ENCODE measurements at regions not wholly inside any gene's neighbourhood (a gene's known extent, or its start where the extent isn't known, plus 50 kb on each side); places are given as distances from the start of the nearest gene placed in this dataset.

DNA sequence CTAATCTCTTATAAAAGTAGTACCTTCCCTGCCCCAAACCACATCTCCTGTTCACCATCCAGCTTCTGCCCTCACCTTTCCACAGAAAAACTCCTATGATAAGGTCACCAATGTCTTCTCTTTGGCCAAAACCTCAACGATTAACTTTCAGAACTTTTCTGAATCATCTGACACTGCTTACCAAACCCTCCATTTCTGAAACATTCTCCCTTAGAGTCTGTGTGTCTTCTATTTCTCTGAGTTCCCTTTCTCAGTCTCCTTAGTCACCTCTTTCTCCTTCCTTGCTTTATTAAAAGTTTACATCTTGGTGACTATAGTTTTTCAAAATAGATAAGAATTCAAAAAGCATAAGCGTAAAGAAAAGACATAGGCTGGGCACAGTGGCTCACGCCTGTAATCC is 51.3 kb upstream of the SP3 start:
- no peak for DNase-seq
- no peaks in the 10 kb centered on the region for H3K9me3 ChIP-seq
- no peaks in the 10 kb centered on the region for H3K79me2 ChIP-seq (ENCODE audit: insufficient read depth)
- no peak for TF ChIP-seq TCF12 (IDR thresholded peaks at IDR 0.05)
- no peak for TF ChIP-seq MEF2A (IDR thresholded peaks at IDR 0.05; ENCODE audit: borderline replicate concordance, low read depth)
- TF ChIP-seq SIN3A (IDR thresholded peaks at IDR 0.05; ENCODE audit: borderline replicate concordance, low read depth, low read length), result no peak
- TF ChIP-seq RXRA (IDR thresholded peaks at IDR 0.05; ENCODE audit: borderline replicate concordance, low read depth), result no peak
- TF ChIP-seq SMC3 (IDR thresholded peaks at IDR 0.05; ENCODE audit: low read depth, low read length), result no peak
- no peak for TF ChIP-seq TAF1 (IDR thresholded peaks at IDR 0.05; ENCODE audit: borderline replicate concordance, low read depth, low read length)
- TF ChIP-seq MXI1 (IDR thresholded peaks at IDR 0.05; ENCODE audit: low read depth, low read length), result no peak
- no peak for TF ChIP-seq JUND (IDR thresholded peaks at IDR 0.05)
- TF ChIP-seq RFX5 (IDR thresholded peaks at IDR 0.05; ENCODE audit: low read length), result no peak
- TF ChIP-seq, protein P1, sequence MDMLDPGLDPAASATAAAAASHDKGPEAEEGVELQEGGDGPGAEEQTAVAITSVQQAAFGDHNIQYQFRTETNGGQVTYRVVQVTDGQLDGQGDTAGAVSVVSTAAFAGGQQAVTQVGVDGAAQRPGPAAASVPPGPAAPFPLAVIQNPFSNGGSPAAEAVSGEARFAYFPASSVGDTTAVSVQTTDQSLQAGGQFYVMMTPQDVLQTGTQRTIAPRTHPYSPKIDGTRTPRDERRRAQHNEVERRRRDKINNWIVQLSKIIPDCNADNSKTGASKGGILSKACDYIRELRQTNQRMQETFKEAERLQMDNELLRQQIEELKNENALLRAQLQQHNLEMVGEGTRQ (IDR thresholded peaks at IDR 0.05; ENCODE audit: borderline replicate concordance, low read depth, low read length), result no peak
- TF ChIP-seq, protein P2, sequence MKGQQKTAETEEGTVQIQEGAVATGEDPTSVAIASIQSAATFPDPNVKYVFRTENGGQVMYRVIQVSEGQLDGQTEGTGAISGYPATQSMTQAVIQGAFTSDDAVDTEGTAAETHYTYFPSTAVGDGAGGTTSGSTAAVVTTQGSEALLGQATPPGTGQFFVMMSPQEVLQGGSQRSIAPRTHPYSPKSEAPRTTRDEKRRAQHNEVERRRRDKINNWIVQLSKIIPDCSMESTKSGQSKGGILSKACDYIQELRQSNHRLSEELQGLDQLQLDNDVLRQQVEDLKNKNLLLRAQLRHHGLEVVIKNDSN (IDR thresholded peaks at IDR 0.05; ENCODE audit: borderline replicate concordance, low read depth), result no peak
- no peak for TF ChIP-seq RAD21 (IDR thresholded peaks at IDR 0.05; ENCODE audit: low read length)
- TF ChIP-seq, protein P3, sequence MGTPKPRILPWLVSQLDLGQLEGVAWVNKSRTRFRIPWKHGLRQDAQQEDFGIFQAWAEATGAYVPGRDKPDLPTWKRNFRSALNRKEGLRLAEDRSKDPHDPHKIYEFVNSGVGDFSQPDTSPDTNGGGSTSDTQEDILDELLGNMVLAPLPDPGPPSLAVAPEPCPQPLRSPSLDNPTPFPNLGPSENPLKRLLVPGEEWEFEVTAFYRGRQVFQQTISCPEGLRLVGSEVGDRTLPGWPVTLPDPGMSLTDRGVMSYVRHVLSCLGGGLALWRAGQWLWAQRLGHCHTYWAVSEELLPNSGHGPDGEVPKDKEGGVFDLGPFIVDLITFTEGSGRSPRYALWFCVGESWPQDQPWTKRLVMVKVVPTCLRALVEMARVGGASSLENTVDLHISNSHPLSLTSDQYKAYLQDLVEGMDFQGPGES (IDR thresholded peaks at IDR 0.05; ENCODE audit: low read depth, low read length), result no peak
- TF ChIP-seq, protein P4, sequence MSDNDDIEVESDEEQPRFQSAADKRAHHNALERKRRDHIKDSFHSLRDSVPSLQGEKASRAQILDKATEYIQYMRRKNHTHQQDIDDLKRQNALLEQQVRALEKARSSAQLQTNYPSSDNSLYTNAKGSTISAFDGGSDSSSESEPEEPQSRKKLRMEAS (IDR thresholded peaks at IDR 0.05; ENCODE audit: low read depth), result no peak
- TF ChIP-seq, protein P5, sequence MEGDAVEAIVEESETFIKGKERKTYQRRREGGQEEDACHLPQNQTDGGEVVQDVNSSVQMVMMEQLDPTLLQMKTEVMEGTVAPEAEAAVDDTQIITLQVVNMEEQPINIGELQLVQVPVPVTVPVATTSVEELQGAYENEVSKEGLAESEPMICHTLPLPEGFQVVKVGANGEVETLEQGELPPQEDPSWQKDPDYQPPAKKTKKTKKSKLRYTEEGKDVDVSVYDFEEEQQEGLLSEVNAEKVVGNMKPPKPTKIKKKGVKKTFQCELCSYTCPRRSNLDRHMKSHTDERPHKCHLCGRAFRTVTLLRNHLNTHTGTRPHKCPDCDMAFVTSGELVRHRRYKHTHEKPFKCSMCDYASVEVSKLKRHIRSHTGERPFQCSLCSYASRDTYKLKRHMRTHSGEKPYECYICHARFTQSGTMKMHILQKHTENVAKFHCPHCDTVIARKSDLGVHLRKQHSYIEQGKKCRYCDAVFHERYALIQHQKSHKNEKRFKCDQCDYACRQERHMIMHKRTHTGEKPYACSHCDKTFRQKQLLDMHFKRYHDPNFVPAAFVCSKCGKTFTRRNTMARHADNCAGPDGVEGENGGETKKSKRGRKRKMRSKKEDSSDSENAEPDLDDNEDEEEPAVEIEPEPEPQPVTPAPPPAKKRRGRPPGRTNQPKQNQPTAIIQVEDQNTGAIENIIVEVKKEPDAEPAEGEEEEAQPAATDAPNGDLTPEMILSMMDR (IDR thresholded peaks at IDR 0.05), result no peak
- no peak for TF ChIP-seq FOSL2 (IDR thresholded peaks at IDR 0.05; ENCODE audit: borderline replicate concordance, low read depth)
- TF ChIP-seq, protein P6, sequence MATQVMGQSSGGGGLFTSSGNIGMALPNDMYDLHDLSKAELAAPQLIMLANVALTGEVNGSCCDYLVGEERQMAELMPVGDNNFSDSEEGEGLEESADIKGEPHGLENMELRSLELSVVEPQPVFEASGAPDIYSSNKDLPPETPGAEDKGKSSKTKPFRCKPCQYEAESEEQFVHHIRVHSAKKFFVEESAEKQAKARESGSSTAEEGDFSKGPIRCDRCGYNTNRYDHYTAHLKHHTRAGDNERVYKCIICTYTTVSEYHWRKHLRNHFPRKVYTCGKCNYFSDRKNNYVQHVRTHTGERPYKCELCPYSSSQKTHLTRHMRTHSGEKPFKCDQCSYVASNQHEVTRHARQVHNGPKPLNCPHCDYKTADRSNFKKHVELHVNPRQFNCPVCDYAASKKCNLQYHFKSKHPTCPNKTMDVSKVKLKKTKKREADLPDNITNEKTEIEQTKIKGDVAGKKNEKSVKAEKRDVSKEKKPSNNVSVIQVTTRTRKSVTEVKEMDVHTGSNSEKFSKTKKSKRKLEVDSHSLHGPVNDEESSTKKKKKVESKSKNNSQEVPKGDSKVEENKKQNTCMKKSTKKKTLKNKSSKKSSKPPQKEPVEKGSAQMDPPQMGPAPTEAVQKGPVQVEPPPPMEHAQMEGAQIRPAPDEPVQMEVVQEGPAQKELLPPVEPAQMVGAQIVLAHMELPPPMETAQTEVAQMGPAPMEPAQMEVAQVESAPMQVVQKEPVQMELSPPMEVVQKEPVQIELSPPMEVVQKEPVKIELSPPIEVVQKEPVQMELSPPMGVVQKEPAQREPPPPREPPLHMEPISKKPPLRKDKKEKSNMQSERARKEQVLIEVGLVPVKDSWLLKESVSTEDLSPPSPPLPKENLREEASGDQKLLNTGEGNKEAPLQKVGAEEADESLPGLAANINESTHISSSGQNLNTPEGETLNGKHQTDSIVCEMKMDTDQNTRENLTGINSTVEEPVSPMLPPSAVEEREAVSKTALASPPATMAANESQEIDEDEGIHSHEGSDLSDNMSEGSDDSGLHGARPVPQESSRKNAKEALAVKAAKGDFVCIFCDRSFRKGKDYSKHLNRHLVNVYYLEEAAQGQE (IDR thresholded peaks at IDR 0.05; ENCODE audit: low read depth, low read length), result no peak
- no peak overlapping the region for H3K9ac ChIP-seq
- H3K27me3 ChIP-seq (ENCODE audit: insufficient read depth), result no peaks in the 10 kb centered on the region
- CTCF ChIA-PET, result no interaction called here
- H3K9me2 ChIP-seq, result no peaks in the 10 kb centered on the region
- WGBS (ENCODE audit: low lambda C conversion rate), result 77% methylated on average over 3 of the region's 3 CpGs
- no peaks in the 10 kb centered on the region for H4K20me1 ChIP-seq (ENCODE audit: insufficient read depth)
- no peak overlapping the region for H3K4me3 ChIP-seq (ENCODE audit: low read depth in 2 of 2, low read length in 1 of 2)
- H3K27ac ChIP-seq (ENCODE audit: low read depth in 2 of 2, low read length in 1 of 2), result no peak overlapping the region
- POLR2A ChIA-PET, result no interaction called here
- peaks cover 0 to 9% of the 10 kb centered on the region in 2 experiments; a peak in 2 of 4 replicates for H3K4me1 ChIP-seq (ENCODE audit: control insufficient read depth in 1 of 2, insufficient read depth in 2 of 2, low read depth in 1 of 2, low read length in 1 of 2)
- no peaks in the 10 kb centered on the region for H3F3A ChIP-seq (replicated peaks; ENCODE audit: insufficient read depth)
- H3K4me2 ChIP-seq, result no peak overlapping the region
- no peak overlapping the region for H2AFZ ChIP-seq (ENCODE audit: low read depth)
- no peaks in the 10 kb centered on the region for H3K36me3 ChIP-seq (replicated peaks in 1 of 2; ENCODE audit: control insufficient read depth in 1 of 2, insufficient read depth in 2 of 2, low read length in 1 of 2)

Data from SK-N-SH (cell line).